ENCODE measurements at regions not wholly inside any gene's neighbourhood (a gene's known extent, or its start where the extent isn't known, plus 50 kb on each side); places are given as distances from the start of the nearest gene placed in this dataset.

DNA sequence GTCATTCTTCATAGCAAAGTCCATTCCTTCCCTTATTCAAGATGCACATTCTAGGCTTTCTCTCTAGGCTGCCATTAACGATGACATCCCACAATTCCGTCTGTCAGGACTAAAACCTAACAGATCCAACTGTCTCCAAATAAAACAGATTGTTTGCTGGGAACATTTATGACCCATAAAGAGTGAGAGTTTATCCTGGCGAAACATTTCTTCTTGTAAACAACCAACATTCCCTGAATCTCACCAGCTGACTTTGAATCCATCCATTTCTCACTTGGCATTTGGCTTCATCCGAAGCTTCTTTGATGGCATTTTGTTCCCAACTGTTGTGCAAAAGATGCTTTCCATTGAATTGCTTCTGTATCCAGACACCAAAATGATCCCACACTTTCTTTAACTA lies 93.1 kb downstream of the OLIG3 start:
- H2AFZ ChIP-seq (ENCODE audit: low read depth, low read length) = no peak overlapping the region
- no peak for DNase-seq
- no peak overlapping the region for H4K91ac ChIP-seq (ENCODE audit: low read length)
- H4K8ac ChIP-seq (ENCODE audit: low read length) = no peak overlapping the region
- H2BK12ac ChIP-seq (ENCODE audit: low read length in 2 of 2) = no peak overlapping the region
- H3K36me3 ChIP-seq (ENCODE audit: control insufficient read depth in 1 of 2, insufficient read depth in 2 of 2, low read depth in 1 of 2, low read length in 2 of 2) = no peaks in the 10 kb centered on the region
- H2BK5ac ChIP-seq (ENCODE audit: low read depth, low read length, poor library complexity, severe bottlenecking) = no peak overlapping the region
- 75% methylated on average over 4 of the region's 4 CpGs for WGBS
- no peak overlapping the region for H2AK5ac ChIP-seq (ENCODE audit: low read length, severe bottlenecking)
- H3K27me3 ChIP-seq (ENCODE audit: control insufficient read depth in 1 of 2, insufficient read depth in 1 of 2, low read length in 2 of 2) = peaks cover 0 to 7% of the 10 kb centered on the region in 2 experiments
- no peak overlapping the region for H3K14ac ChIP-seq (ENCODE audit: low read length in 2 of 2)
- no peak overlapping the region for H3K23ac ChIP-seq (ENCODE audit: low read length in 2 of 2)
- no peak overlapping the region for H3K18ac ChIP-seq (ENCODE audit: low read depth in 1 of 2, low read length in 2 of 2)
- no peaks in the 10 kb centered on the region for H3K4me1 ChIP-seq (ENCODE audit: control insufficient read depth, insufficient read depth, low read depth, low read length)
- H3K4ac ChIP-seq (ENCODE audit: low read depth in 1 of 2, low read length in 2 of 2) = no peak overlapping the region
- no peak overlapping the region for H3K4me2 ChIP-seq (ENCODE audit: low read length, poor library complexity, severe bottlenecking)
- H3K79me1 ChIP-seq (replicated peaks; ENCODE audit: low read length, poor library complexity, severe bottlenecking) = no peaks in the 10 kb centered on the region
- no peaks in the 10 kb centered on the region for H3K9me3 ChIP-seq (ENCODE audit: control insufficient read depth, low read length)
- H2BK120ac ChIP-seq (ENCODE audit: low read depth, low read length) = no peak overlapping the region
- H3K4me3 ChIP-seq (ENCODE audit: insufficient read depth in 1 of 2, low read depth in 1 of 2, low read length in 2 of 2) = no peak overlapping the region
- no peak overlapping the region for H2BK15ac ChIP-seq (ENCODE audit: low read depth, poor library complexity, severe bottlenecking)
- no peak overlapping the region for H3K27ac ChIP-seq (ENCODE audit: low read length, poor library complexity, severe bottlenecking)
- H3K9ac ChIP-seq (ENCODE audit: low read length) = no peak overlapping the region

DNA sequence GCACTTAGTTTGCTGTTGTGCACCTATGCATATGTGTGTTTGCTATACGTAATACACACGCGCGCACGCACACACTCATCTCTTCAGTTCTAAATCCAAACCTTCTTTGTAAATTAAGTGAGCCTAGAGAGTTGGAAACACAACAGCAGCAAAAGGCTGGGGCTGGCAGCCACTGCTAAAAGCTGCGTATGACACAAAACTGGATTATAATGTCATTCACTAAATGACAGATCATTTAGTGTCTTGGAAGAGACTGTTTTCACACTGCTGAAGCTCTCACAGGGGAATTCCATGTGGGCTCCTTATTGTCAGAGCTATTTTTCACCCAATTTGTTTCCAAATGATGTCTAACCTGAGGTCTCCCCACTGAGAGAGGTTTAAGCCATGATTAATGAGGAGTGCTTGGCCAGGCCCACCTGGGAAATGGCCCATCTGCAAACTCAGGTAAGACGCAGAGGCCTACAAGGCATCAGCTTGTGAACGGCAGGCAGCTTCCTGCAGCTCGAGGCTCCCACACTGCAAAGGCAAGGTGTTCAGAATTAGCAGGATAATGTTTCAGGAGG lies 94.2 kb downstream of the OLIG3 start:
- DNase-seq = no peak
- H3K9me3 ChIP-seq (ENCODE audit: control insufficient read depth, low read length) = peaks cover 6% of the 10 kb centered on the region
- H4K91ac ChIP-seq (ENCODE audit: low read length) = no peak overlapping the region
- no peak overlapping the region for H4K8ac ChIP-seq (ENCODE audit: low read length)
- H3K14ac ChIP-seq (ENCODE audit: low read length in 2 of 2) = no peak overlapping the region
- H3K23ac ChIP-seq (ENCODE audit: low read length in 2 of 2) = no peak overlapping the region
- H3K4me3 ChIP-seq (ENCODE audit: insufficient read depth in 1 of 2, low read depth in 1 of 2, low read length in 2 of 2) = no peak overlapping the region
- H3K18ac ChIP-seq (ENCODE audit: low read depth in 1 of 2, low read length in 2 of 2) = no peak overlapping the region
- H3K79me1 ChIP-seq (replicated peaks; ENCODE audit: low read length, poor library complexity, severe bottlenecking) = no peaks in the 10 kb centered on the region
- H2AK5ac ChIP-seq (ENCODE audit: low read length, severe bottlenecking) = no peak overlapping the region
- 90% methylated on average over 9 of the region's 9 CpGs for WGBS
- no peak overlapping the region for H3K4me2 ChIP-seq (ENCODE audit: low read length, poor library complexity, severe bottlenecking)
- H3K27ac ChIP-seq (ENCODE audit: low read length, poor library complexity, severe bottlenecking) = no peak overlapping the region
- no peaks in the 10 kb centered on the region for H3K36me3 ChIP-seq (ENCODE audit: control insufficient read depth in 1 of 2, insufficient read depth in 2 of 2, low read depth in 1 of 2, low read length in 2 of 2)
- H3K9ac ChIP-seq (ENCODE audit: low read length) = no peak overlapping the region
- H2BK120ac ChIP-seq (ENCODE audit: low read depth, low read length) = no peak overlapping the region
- H3K4ac ChIP-seq (ENCODE audit: low read depth in 1 of 2, low read length in 2 of 2) = no peak overlapping the region
- no peak overlapping the region for H2AFZ ChIP-seq (ENCODE audit: low read depth, low read length)
- peaks cover 0 to 7% of the 10 kb centered on the region in 2 experiments for H3K27me3 ChIP-seq (ENCODE audit: control insufficient read depth in 1 of 2, insufficient read depth in 1 of 2, low read length in 2 of 2)
- no peak overlapping the region for H2BK12ac ChIP-seq (ENCODE audit: low read length in 2 of 2)
- no peak overlapping the region for H2BK5ac ChIP-seq (ENCODE audit: low read depth, low read length, poor library complexity, severe bottlenecking)
- no peaks in the 10 kb centered on the region for H3K4me1 ChIP-seq (ENCODE audit: control insufficient read depth, insufficient read depth, low read depth, low read length)
- H2BK15ac ChIP-seq (ENCODE audit: low read depth, poor library complexity, severe bottlenecking) = no peak overlapping the region

DNA sequence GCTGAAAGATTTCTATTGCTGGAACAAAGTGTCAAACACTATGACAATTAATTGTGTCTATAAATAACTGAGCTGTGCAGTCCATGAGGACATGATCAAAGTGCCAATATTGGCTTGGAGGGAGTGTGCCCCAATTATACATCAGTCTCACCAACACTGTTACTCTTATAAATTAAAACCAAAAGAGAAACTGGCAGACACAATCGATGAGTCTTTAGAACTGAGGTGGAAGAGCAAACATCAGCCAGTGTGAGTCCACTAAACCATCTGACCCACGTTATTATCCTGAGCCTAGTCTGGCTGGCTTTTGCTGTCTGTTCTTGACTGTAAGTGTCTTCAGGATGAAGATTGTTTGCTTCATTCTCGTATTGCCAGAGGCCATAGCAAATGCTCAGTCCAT lies 98.9 kb downstream of the OLIG3 start:
- H3K9me3 ChIP-seq (ENCODE audit: control insufficient read depth, low read length) = peaks cover 6% of the 10 kb centered on the region
- H3K23ac ChIP-seq (ENCODE audit: low read length in 2 of 2) = no peak overlapping the region
- H2AFZ ChIP-seq (ENCODE audit: low read depth, low read length) = no peak overlapping the region
- H3K27me3 ChIP-seq (ENCODE audit: control insufficient read depth in 1 of 2, insufficient read depth in 1 of 2, low read length in 2 of 2) = peaks cover 0 to 7% of the 10 kb centered on the region in 2 experiments
- no peak overlapping the region for H3K4me3 ChIP-seq (ENCODE audit: insufficient read depth in 1 of 2, low read depth in 1 of 2, low read length in 2 of 2)
- no peaks in the 10 kb centered on the region for H3K4me1 ChIP-seq (ENCODE audit: control insufficient read depth, insufficient read depth, low read depth, low read length)
- 78% methylated on average over 3 of the region's 3 CpGs for WGBS
- H3K36me3 ChIP-seq (ENCODE audit: control insufficient read depth in 1 of 2, insufficient read depth in 2 of 2, low read depth in 1 of 2, low read length in 2 of 2) = no peaks in the 10 kb centered on the region
- no peak overlapping the region for H3K4me2 ChIP-seq (ENCODE audit: low read length, poor library complexity, severe bottlenecking)
- H2BK120ac ChIP-seq (ENCODE audit: low read depth, low read length) = no peak overlapping the region
- no peak overlapping the region for H4K8ac ChIP-seq (ENCODE audit: low read length)
- no peak overlapping the region for H3K27ac ChIP-seq (ENCODE audit: low read length, poor library complexity, severe bottlenecking)
- H3K79me1 ChIP-seq (replicated peaks; ENCODE audit: low read length, poor library complexity, severe bottlenecking) = no peaks in the 10 kb centered on the region
- H3K14ac ChIP-seq (ENCODE audit: low read length in 2 of 2) = no peak overlapping the region
- no peak overlapping the region for H2BK12ac ChIP-seq (ENCODE audit: low read length in 2 of 2)
- H4K91ac ChIP-seq (ENCODE audit: low read length) = no peak overlapping the region
- H3K4ac ChIP-seq (ENCODE audit: low read depth in 1 of 2, low read length in 2 of 2) = no peak overlapping the region
- H3K9ac ChIP-seq (ENCODE audit: low read length) = no peak overlapping the region
- H3K18ac ChIP-seq (ENCODE audit: low read depth in 1 of 2, low read length in 2 of 2) = no peak overlapping the region
- H2AK5ac ChIP-seq (ENCODE audit: low read length, severe bottlenecking) = no peak overlapping the region
- no peak overlapping the region for H2BK5ac ChIP-seq (ENCODE audit: low read depth, low read length, poor library complexity, severe bottlenecking)
- no peak overlapping the region for H2BK15ac ChIP-seq (ENCODE audit: low read depth, poor library complexity, severe bottlenecking)
- no peak for DNase-seq

DNA sequence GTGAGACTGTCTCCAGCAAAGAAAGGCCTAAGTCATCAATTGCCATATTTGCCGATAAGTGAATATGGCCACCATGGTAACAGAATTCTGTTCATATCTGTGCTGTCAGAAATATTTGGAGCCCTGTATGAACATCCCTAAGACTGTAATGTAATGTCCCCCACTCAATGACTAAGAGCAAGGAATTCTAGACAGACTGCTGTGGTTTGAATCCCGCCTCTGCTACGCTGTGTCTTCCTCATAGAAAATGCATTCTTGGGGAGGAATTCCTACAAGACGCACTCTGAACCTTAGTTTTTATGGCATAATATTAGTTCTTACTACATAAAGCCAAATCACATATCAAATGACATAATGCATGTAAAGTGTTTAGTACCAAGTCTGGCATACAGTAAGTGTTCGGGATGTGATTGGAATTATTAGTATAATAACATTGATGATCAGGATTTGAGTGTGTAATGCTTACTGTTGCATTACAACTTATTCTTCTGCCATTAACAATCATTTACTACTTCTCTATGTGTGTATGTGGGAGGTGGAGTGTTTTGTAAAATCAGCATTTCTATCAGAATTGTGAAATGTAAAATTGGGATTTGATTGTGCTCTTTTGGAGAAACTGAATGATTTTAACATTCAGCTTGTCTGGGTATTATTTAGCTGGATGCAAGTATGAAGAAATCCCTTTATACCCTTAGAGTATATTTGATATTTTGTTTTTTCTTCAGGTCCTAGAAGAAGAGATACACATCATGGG lies 103.0 kb downstream of the OLIG3 start:
- Histone ChIP-seq H3K27ac (ENCODE audit: low read length, poor library complexity, severe bottlenecking) (no peak overlapping the region), H3K27me3 (ENCODE audit: control insufficient read depth in 1 of 2, insufficient read depth in 1 of 2, low read length in 2 of 2) (peaks cover 0 to 4% of the 10 kb centered on the region in 2 experiments), H3K79me1 (replicated peaks; ENCODE audit: low read length, poor library complexity, severe bottlenecking) (no peaks in the 10 kb centered on the region), H3K9me3 (ENCODE audit: control insufficient read depth, low read length) (peaks cover 6% of the 10 kb centered on the region), H4K8ac (ENCODE audit: low read length) (no peak overlapping the region), H3K4me3 (ENCODE audit: insufficient read depth in 1 of 2, low read depth in 1 of 2, low read length in 2 of 2) (no peak overlapping the region), H3K18ac (ENCODE audit: low read depth in 1 of 2, low read length in 2 of 2) (no peak overlapping the region), H3K4me1 (ENCODE audit: control insufficient read depth, insufficient read depth, low read depth, low read length) (no peaks in the 10 kb centered on the region), H3K23ac (ENCODE audit: low read length in 2 of 2) (no peak overlapping the region), H2BK15ac (ENCODE audit: low read depth, poor library complexity, severe bottlenecking) (no peak overlapping the region), H2BK5ac (ENCODE audit: low read depth, low read length, poor library complexity, severe bottlenecking) (no peak overlapping the region), H2AK5ac (ENCODE audit: low read length, severe bottlenecking) (no peak overlapping the region), H3K14ac (ENCODE audit: low read length in 2 of 2) (no peak overlapping the region), H4K91ac (ENCODE audit: low read length) (no peak overlapping the region), H3K4ac (ENCODE audit: low read depth in 1 of 2, low read length in 2 of 2) (no peak overlapping the region), H3K9ac (ENCODE audit: low read length) (no peak overlapping the region), H2AFZ (ENCODE audit: low read depth, low read length) (no peak overlapping the region), H3K4me2 (ENCODE audit: low read length, poor library complexity, severe bottlenecking) (no peak overlapping the region), H3K36me3 (ENCODE audit: control insufficient read depth in 1 of 2, insufficient read depth in 2 of 2, low read depth in 1 of 2, low read length in 2 of 2) (no peaks in the 10 kb centered on the region), H2BK12ac (ENCODE audit: low read length in 2 of 2) (no peak overlapping the region), H2BK120ac (ENCODE audit: low read depth, low read length) (no peak overlapping the region)
- no peak for DNase-seq
- 73% methylated on average over 3 of the region's 5 CpGs for WGBS
